NB4 (cell line): ENCODE measurements at regions not wholly inside any gene's neighbourhood (a gene's known extent, or its start where the extent isn't known, plus 50 kb on each side); places are given as distances from the start of the nearest gene placed in this dataset.

ENCODE experiments used
- MYC ChIP-seq: IDR thresholded peaks from 2 replicates; pipeline ENCODE4 v1.6.1; 2011; ENCODE audit warnings: low read depth, low read length
- TF ChIP-seq, protein P1 (sequence below): IDR thresholded peaks from one replicate; pipeline ENCODE4 v1.5.1; 2012; ENCODE audit warnings: low read depth, low read length
- TF ChIP-seq, protein P2 (sequence below): IDR thresholded peaks from 2 replicates; pipeline ENCODE4 v1.6.1; 2011; ENCODE audit warnings: low read depth, low read length

DNA sequence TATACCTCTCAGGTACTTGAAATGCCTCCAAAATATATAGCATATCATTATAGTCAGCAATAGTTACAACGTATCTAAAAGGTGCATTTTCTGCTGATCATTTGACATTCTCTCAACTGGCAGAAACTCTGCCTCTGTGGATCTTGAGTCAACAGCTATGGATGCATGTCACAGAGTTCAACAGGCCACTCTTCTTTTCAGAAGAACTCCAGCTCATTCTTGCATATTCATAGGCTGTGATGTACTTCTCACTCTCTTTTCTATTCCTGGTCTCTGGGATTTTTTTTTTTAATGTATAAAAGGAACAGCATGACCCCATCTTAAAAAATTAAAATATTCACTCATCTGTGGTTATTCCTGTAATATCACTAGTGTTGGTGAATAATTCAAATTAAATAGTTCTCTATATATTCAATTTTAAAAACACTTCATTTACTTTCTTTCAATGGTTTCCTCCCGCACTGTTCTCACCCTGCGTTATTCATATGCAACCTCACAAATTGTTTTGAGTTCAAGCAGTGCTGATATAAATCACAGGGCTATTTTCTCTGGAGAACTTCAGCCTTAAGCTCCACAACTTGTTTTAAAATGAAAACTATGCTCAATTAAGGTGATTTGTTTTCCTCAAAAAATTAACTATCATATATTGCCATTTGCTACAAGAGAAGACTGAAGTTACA is 1111.2 kb upstream of the ADGRL3 start:
- TF ChIP-seq, protein P1, sequence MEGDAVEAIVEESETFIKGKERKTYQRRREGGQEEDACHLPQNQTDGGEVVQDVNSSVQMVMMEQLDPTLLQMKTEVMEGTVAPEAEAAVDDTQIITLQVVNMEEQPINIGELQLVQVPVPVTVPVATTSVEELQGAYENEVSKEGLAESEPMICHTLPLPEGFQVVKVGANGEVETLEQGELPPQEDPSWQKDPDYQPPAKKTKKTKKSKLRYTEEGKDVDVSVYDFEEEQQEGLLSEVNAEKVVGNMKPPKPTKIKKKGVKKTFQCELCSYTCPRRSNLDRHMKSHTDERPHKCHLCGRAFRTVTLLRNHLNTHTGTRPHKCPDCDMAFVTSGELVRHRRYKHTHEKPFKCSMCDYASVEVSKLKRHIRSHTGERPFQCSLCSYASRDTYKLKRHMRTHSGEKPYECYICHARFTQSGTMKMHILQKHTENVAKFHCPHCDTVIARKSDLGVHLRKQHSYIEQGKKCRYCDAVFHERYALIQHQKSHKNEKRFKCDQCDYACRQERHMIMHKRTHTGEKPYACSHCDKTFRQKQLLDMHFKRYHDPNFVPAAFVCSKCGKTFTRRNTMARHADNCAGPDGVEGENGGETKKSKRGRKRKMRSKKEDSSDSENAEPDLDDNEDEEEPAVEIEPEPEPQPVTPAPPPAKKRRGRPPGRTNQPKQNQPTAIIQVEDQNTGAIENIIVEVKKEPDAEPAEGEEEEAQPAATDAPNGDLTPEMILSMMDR: no peak
- no peak for TF ChIP-seq MYC
- TF ChIP-seq, protein P2, sequence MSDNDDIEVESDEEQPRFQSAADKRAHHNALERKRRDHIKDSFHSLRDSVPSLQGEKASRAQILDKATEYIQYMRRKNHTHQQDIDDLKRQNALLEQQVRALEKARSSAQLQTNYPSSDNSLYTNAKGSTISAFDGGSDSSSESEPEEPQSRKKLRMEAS: no peak
